Mesendoderm (in vitro differentiated cells): ENCODE measurements at regions not wholly inside any gene's neighbourhood (a gene's known extent, or its start where the extent isn't known, plus 50 kb on each side); places are given as distances from the start of the nearest gene placed in this dataset.

Experiments used
- DNase-seq: peaks from one replicate; pipeline ENCODE4 v3.0.0; 2013
- H2AK5ac ChIP-seq: 2 replicates; pipeline ENCODE4 v1.6.1; 2013; ENCODE audit warnings: low read length, inconsistent platforms
- H2BK120ac ChIP-seq: 2 replicates; pipeline ENCODE4 v1.6.1; 2013; ENCODE audit warnings: low read depth, mild to moderate bottlenecking, low read length, moderate library complexity, mixed read lengths
- H2BK15ac ChIP-seq: replicated peaks from 2 replicates; pipeline ENCODE4 v1.6.1; 2013; ENCODE audit warnings: low read depth, mild to moderate bottlenecking, moderate library complexity
- H2BK5ac ChIP-seq: 2 replicates; pipeline ENCODE4 v1.6.1; 2013; ENCODE audit warnings: low read length, inconsistent platforms
- H3K18ac ChIP-seq: 2 replicates; pipeline ENCODE4 v1.6.1; 2013; ENCODE audit warnings: mild to moderate bottlenecking, low read length, mixed read lengths
- H3K23ac ChIP-seq: one replicate; pipeline ENCODE4 v1.6.1; 2013; ENCODE audit warnings: low read length
- H3K27ac ChIP-seq: 2 replicates; pipeline ENCODE4 v1.5.1; 2013; ENCODE audit warnings: low read depth, mild to moderate bottlenecking, inconsistent platforms, low read length, moderate library complexity
- H3K27me3 ChIP-seq: 2 replicates; pipeline ENCODE4 v1.6.1; 2013; ENCODE audit warnings: low read length, control low read depth, mild to moderate bottlenecking, inconsistent platforms; ENCODE audit not compliant: insufficient read depth, poor library complexity
- H3K36me3 ChIP-seq: 2 replicates; pipeline ENCODE4 v1.6.1; 2013; ENCODE audit warnings: low read length, inconsistent platforms; ENCODE audit not compliant: control insufficient read depth, insufficient read depth
- H3K4ac ChIP-seq: one replicate; pipeline ENCODE4 v1.6.1; 2013; ENCODE audit warnings: low read depth, mild to moderate bottlenecking, low read length, moderate library complexity
- H3K4me1 ChIP-seq: 2 replicates; pipeline ENCODE4 v1.6.1; 2013; ENCODE audit warnings: low read depth, low read length, inconsistent platforms; ENCODE audit not compliant: control insufficient read depth
- H3K4me2 ChIP-seq: 2 replicates; pipeline ENCODE4 v1.6.1; 2013; ENCODE audit warnings: low read length
- H3K4me3 ChIP-seq: 2 replicates; pipeline ENCODE4 v1.5.1; 2013; ENCODE audit warnings: mild to moderate bottlenecking, low read length
- H3K56ac ChIP-seq: one replicate; pipeline ENCODE4 v1.6.1; 2013; ENCODE audit warnings: low read length
- H3K79me1 ChIP-seq: 2 replicates; pipeline ENCODE4 v1.6.1; 2013; ENCODE audit warnings: low read length, inconsistent platforms
- H3K79me2 ChIP-seq: 2 replicates; pipeline ENCODE4 v1.6.1; 2013; ENCODE audit warnings: mild to moderate bottlenecking, low read length; ENCODE audit not compliant: control insufficient read depth, insufficient read depth
- H3K9ac ChIP-seq: 2 replicates; pipeline ENCODE4 v1.6.1; 2013; ENCODE audit warnings: low read length, inconsistent platforms
- H4K5ac ChIP-seq: one replicate; pipeline ENCODE4 v1.6.1; 2013; ENCODE audit warnings: low read length
- H4K8ac ChIP-seq: one replicate; pipeline ENCODE4 v1.6.1; 2013; ENCODE audit warnings: low read depth, mild to moderate bottlenecking, control low read depth, low read length, moderate library complexity
- WGBS: extraction: QIAGEN DNeasy Blood & Tissue Kit; methylation state at CpG from one replicate; pipeline ENCODE4 v1.1.7; 2013; ENCODE audit warnings: low lambda C conversion rate, missing lambda C conversion rate; ENCODE audit not compliant: insufficient coverage; ENCODE audit errors: extremely low coverage; 5-methylcytosine and 5-hydroxymethylcytosine counted together

GRCh38 chrY:12474472-12474871 is 226.6 kb upstream of the USP9Y start:
- no peaks in the 10 kb centered on the region for H3K36me3 ChIP-seq
- H3K18ac ChIP-seq: no peak overlapping the region
- H2BK15ac ChIP-seq: no peak overlapping the region
- H3K56ac ChIP-seq: no peak overlapping the region
- no peak for DNase-seq
- no peaks in the 10 kb centered on the region for H3K79me2 ChIP-seq
- no peak overlapping the region for H2BK120ac ChIP-seq
- no peaks in the 10 kb centered on the region for H3K27me3 ChIP-seq
- H3K79me1 ChIP-seq: no peaks in the 10 kb centered on the region
- no peak overlapping the region for H4K8ac ChIP-seq
- no peak overlapping the region for H3K4ac ChIP-seq
- no peak overlapping the region for H2BK5ac ChIP-seq
- H3K9ac ChIP-seq: no peak overlapping the region
- H3K23ac ChIP-seq: no peak overlapping the region
- no peak overlapping the region for H3K27ac ChIP-seq
- no peaks in the 10 kb centered on the region for H3K4me1 ChIP-seq
- H3K4me2 ChIP-seq: no peak overlapping the region
- H2AK5ac ChIP-seq: no peak overlapping the region
- no peak overlapping the region for H3K4me3 ChIP-seq
- H4K5ac ChIP-seq: no peak overlapping the region

GRCh38 chrY:12479382-12479781 is 221.6 kb upstream of the USP9Y start:
- no peak overlapping the region for H3K23ac ChIP-seq
- no peak overlapping the region for H3K4me3 ChIP-seq
- no CpG with 5 or more reads among the region's 8 CpGs for WGBS
- H3K79me2 ChIP-seq: no peaks in the 10 kb centered on the region
- H3K27me3 ChIP-seq: no peaks in the 10 kb centered on the region
- no peak overlapping the region for H3K18ac ChIP-seq
- H3K79me1 ChIP-seq: no peaks in the 10 kb centered on the region
- DNase-seq: peak; percentile 32
- H2AK5ac ChIP-seq: no peak overlapping the region
- no peak overlapping the region for H3K56ac ChIP-seq
- H2BK120ac ChIP-seq: no peak overlapping the region
- H3K27ac ChIP-seq: no peak overlapping the region
- H3K4ac ChIP-seq: no peak overlapping the region
- no peak overlapping the region for H3K4me2 ChIP-seq
- no peak overlapping the region for H3K9ac ChIP-seq
- H4K8ac ChIP-seq: no peak overlapping the region
- H4K5ac ChIP-seq: no peak overlapping the region
- H3K4me1 ChIP-seq: no peaks in the 10 kb centered on the region
- H3K36me3 ChIP-seq: no peaks in the 10 kb centered on the region
- H2BK15ac ChIP-seq: no peak overlapping the region
- H2BK5ac ChIP-seq: no peak overlapping the region

- DNase-seq: no peak
- no peak overlapping the region for H4K5ac ChIP-seq
- no peak overlapping the region for H3K4me2 ChIP-seq
- no peak overlapping the region for H2BK15ac ChIP-seq
- H3K23ac ChIP-seq: no peak overlapping the region
- no peak overlapping the region for H3K4ac ChIP-seq
- H2AK5ac ChIP-seq: no peak overlapping the region
- H3K36me3 ChIP-seq: no peaks in the 10 kb centered on the region
- no peak overlapping the region for H3K56ac ChIP-seq
- no peaks in the 10 kb centered on the region for H3K27me3 ChIP-seq
- no peaks in the 10 kb centered on the region for H3K4me1 ChIP-seq
- no peak overlapping the region for H3K9ac ChIP-seq
- H2BK120ac ChIP-seq: no peak overlapping the region
- no peaks in the 10 kb centered on the region for H3K79me2 ChIP-seq
- H3K4me3 ChIP-seq: no peak overlapping the region
- H3K27ac ChIP-seq: no peak overlapping the region
- no peak overlapping the region for H3K18ac ChIP-seq
- H2BK5ac ChIP-seq: no peak overlapping the region
- WGBS: no CpG with 5 or more reads among the region's 3 CpGs
- H3K79me1 ChIP-seq: no peaks in the 10 kb centered on the region
- no peak overlapping the region for H4K8ac ChIP-seq
Measured at GRCh38 chrY:12483394-12483793, 217.6 kb upstream of the USP9Y start.

- Histone ChIP-seq H3K4me2 (no peak overlapping the region), H2BK15ac (no peak overlapping the region), H3K18ac (no peak overlapping the region), H3K27ac (no peak overlapping the region), H4K8ac (no peak overlapping the region), H3K9ac (no peak overlapping the region), H2BK5ac (no peak overlapping the region), H4K5ac (no peak overlapping the region), H3K4me3 (no peak overlapping the region), H3K79me1 (no peaks in the 10 kb centered on the region), H3K4me1 (no peaks in the 10 kb centered on the region), H3K79me2 (no peaks in the 10 kb centered on the region), H3K27me3 (no peaks in the 10 kb centered on the region), H3K36me3 (no peaks in the 10 kb centered on the region), H2AK5ac (no peak overlapping the region), H2BK120ac (no peak overlapping the region), H3K23ac (no peak overlapping the region), H3K4ac (no peak overlapping the region), H3K56ac (no peak overlapping the region)
- DNase-seq: peak; percentile 41
- WGBS: no CpG with 5 or more reads among the region's 13 CpGs
Measured at GRCh38 chrY:12490558-12491209, 210.3 kb upstream of the USP9Y start.

- no peak overlapping the region for H4K8ac ChIP-seq
- no CpG with 5 or more reads among the region's 1 CpG for WGBS
- no peak overlapping the region for H3K18ac ChIP-seq
- no peak overlapping the region for H3K4me2 ChIP-seq
- H2BK120ac ChIP-seq: no peak overlapping the region
- no peaks in the 10 kb centered on the region for H3K79me1 ChIP-seq
- no peak overlapping the region for H3K27ac ChIP-seq
- no peaks in the 10 kb centered on the region for H3K27me3 ChIP-seq
- no peak overlapping the region for H3K9ac ChIP-seq
- H3K4ac ChIP-seq: no peak overlapping the region
- no peak overlapping the region for H3K56ac ChIP-seq
- H4K5ac ChIP-seq: no peak overlapping the region
- no peaks in the 10 kb centered on the region for H3K36me3 ChIP-seq
- no peak overlapping the region for H2AK5ac ChIP-seq
- no peak for DNase-seq
- H2BK5ac ChIP-seq: no peak overlapping the region
- no peak overlapping the region for H3K4me3 ChIP-seq
- H2BK15ac ChIP-seq: no peak overlapping the region
- H3K4me1 ChIP-seq: no peaks in the 10 kb centered on the region
- no peaks in the 10 kb centered on the region for H3K79me2 ChIP-seq
- H3K23ac ChIP-seq: no peak overlapping the region
Measured at GRCh38 chrY:12492218-12492617, 208.8 kb upstream of the USP9Y start.

GRCh38 chrY:12496007-12496406 is 205.0 kb upstream of the USP9Y start:
- Histone ChIP-seq H4K8ac (no peak overlapping the region), H3K4me2 (no peak overlapping the region), H3K79me1 (no peaks in the 10 kb centered on the region), H3K36me3 (no peaks in the 10 kb centered on the region), H3K79me2 (no peaks in the 10 kb centered on the region), H3K23ac (no peak overlapping the region), H3K27me3 (no peaks in the 10 kb centered on the region), H3K4ac (no peak overlapping the region), H4K5ac (no peak overlapping the region), H2AK5ac (no peak overlapping the region), H2BK5ac (no peak overlapping the region), H3K4me1 (no peaks in the 10 kb centered on the region), H3K18ac (no peak overlapping the region), H2BK15ac (no peak overlapping the region), H3K27ac (no peak overlapping the region), H3K56ac (no peak overlapping the region), H2BK120ac (no peak overlapping the region), H3K4me3 (no peak overlapping the region), H3K9ac (no peak overlapping the region)
- no CpG with 5 or more reads among the region's 2 CpGs for WGBS
- DNase-seq: no peak
